GM23338 (cell line): ENCODE measurements at regions not wholly inside any gene's neighbourhood (a gene's known extent, or its start where the extent isn't known, plus 50 kb on each side); places are given as distances from the start of the nearest gene placed in this dataset.

Experiments used
- ATAC-seq: fragments of 200-7000 bp; cut with Tn5 transposase; 3 replicates; pipeline ENCODE4 v1.9.1; 2020
- DNase-seq: peaks from one replicate; pipeline ENCODE4 v3.0.0-alpha.2; 2015; ENCODE audit warnings: low spot score
- H2AFZ ChIP-seq: fragments of 200-600 bp; sonication (generic); 2 replicates; pipeline ENCODE4 v1.8.0; 2016; ENCODE audit warnings: antibody characterized with exemption, mild to moderate bottlenecking, moderate library complexity
- H3F3A ChIP-seq: fragments of 200-600 bp; sonication (generic); replicated peaks from 2 replicates; pipeline ENCODE4 v1.8.0; 2017; ENCODE audit warnings: antibody characterized with exemption, mixed run types, low read depth
- H3K27ac ChIP-seq: fragments of 200-600 bp; sonication (generic); 2 replicates; pipeline ENCODE4 v1.6.1; 2016; ENCODE audit warnings: low read depth
- H3K27me3 ChIP-seq: fragments of 200-600 bp; sonication (generic); 2 replicates; pipeline ENCODE4 v1.8.0; 2016; ENCODE audit warnings: mild to moderate bottlenecking, mixed run types, moderate library complexity; ENCODE audit not compliant: insufficient read depth
- H3K36me3 ChIP-seq: fragments of 200-600 bp; sonication (generic); 2 replicates; pipeline ENCODE4 v1.8.0; 2016; ENCODE audit warnings: mild to moderate bottlenecking; ENCODE audit not compliant: insufficient read depth
- H3K4me1 ChIP-seq: fragments of 200-600 bp; sonication (generic); 2 replicates; pipeline ENCODE4 v1.8.0; 2016; ENCODE audit warnings: mild to moderate bottlenecking, moderate library complexity; ENCODE audit not compliant: insufficient read depth
- H3K4me2 ChIP-seq: fragments of 200-600 bp; sonication (generic); 2 replicates; pipeline ENCODE4 v1.7.1; 2017; ENCODE audit warnings: mixed run types
- H3K4me3 ChIP-seq: fragments of 200-600 bp; sonication (generic); 2 replicates; pipeline ENCODE4 v1.6.1; 2016; ENCODE audit warnings: mixed run types
- H3K79me2 ChIP-seq: fragments of 200-600 bp; sonication (generic); replicated peaks from 2 replicates; pipeline ENCODE4 v1.8.0; 2017; ENCODE audit warnings: mild to moderate bottlenecking; ENCODE audit not compliant: insufficient read depth
- H3K9me2 ChIP-seq: fragments of 200-600 bp; sonication (generic); 2 replicates; pipeline ENCODE4 v1.8.0; 2017; ENCODE audit not compliant: insufficient read depth
- H4K20me1 ChIP-seq: fragments of 200-600 bp; sonication (generic); replicated peaks from 2 replicates; pipeline ENCODE4 v1.8.0; 2017; ENCODE audit warnings: mild to moderate bottlenecking; ENCODE audit not compliant: insufficient read depth
- H3K27ac Mint-ChIP-seq: 2 replicates; pipeline ENCODE4 v1.8.0; 2020; ENCODE audit warnings: inconsistent platforms, mild to moderate bottlenecking, moderate library complexity, mixed read lengths
- H3K27me3 Mint-ChIP-seq: 3 replicates; pipeline ENCODE4 v1.8.0; 2022; ENCODE audit warnings: low read depth, mild to moderate bottlenecking, moderate library complexity, mixed read lengths, inconsistent platforms; ENCODE audit not compliant: insufficient read depth, poor library complexity
- H3K36me3 Mint-ChIP-seq: 3 replicates; pipeline ENCODE4 v1.8.0; 2021; ENCODE audit warnings: low read depth, mild to moderate bottlenecking, inconsistent platforms, moderate library complexity, mixed read lengths
- H3K4me1 Mint-ChIP-seq: 3 replicates; pipeline ENCODE4 v1.8.0; 2020; ENCODE audit warnings: mild to moderate bottlenecking, inconsistent platforms, mixed read lengths
- H3K4me3 Mint-ChIP-seq: 3 replicates; pipeline ENCODE4 v1.8.0; 2021; ENCODE audit warnings: moderate library complexity, mild to moderate bottlenecking, inconsistent platforms, mixed read lengths
- H3K9me3 Mint-ChIP-seq: 3 replicates; pipeline ENCODE4 v1.8.0; 2020; ENCODE audit warnings: moderate library complexity, mild to moderate bottlenecking, inconsistent platforms, mixed read lengths
- CREB1 ChIP-seq: fragments of 250-450 bp; sonication (Bioruptor Pico); IDR thresholded peaks from 2 replicates; pipeline ENCODE4 v1.5.0; 2020; ENCODE audit warnings: low read depth, mild to moderate bottlenecking, moderate library complexity
- JUNB ChIP-seq: IDR thresholded peaks from one replicate; pipeline ENCODE4 v1.6.1; 2016; ENCODE audit warnings: antibody characterized with exemption; ENCODE audit not compliant: unreplicated experiment
- POLR2AphosphoS5 ChIP-seq: IDR thresholded peaks from 2 replicates; pipeline ENCODE4 v1.6.1; 2016; ENCODE audit warnings: antibody characterized with exemption, low read depth
- ZNF331 ChIP-seq: fragments of 250-450 bp; sonication (Bioruptor Pico); IDR thresholded peaks from 2 replicates; pipeline ENCODE4 v1.5.0; 2020; ENCODE audit warnings: low read depth, mild to moderate bottlenecking, moderate library complexity
- TF ChIP-seq, protein P1 (sequence below): fragments of 250-450 bp; sonication (Bioruptor Pico); IDR thresholded peaks from 2 replicates; pipeline ENCODE4 v1.5.0; 2020; ENCODE audit warnings: mild to moderate bottlenecking, moderate library complexity

DNA sequence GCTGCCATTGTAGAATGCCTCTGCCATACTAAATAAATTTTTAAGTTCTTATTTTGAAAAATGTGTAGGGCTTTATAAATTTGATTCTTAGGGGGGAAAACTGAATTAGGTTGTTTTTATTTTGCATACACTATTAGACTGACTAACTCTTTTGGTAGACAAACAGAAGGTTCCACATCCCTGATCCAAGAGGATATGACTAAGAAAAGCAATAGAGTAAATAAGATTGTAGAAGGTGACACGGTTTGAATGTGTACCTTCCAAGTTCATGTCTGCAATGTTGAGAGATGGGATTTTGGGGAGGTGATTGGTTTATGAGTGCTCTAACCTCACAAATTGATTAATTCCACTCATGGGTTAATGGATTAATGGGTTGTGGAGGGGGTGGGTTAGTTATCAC is 127.9 kb downstream of the GLUL start:
- H3K27me3 Mint-ChIP-seq = no peaks in the 10 kb centered on the region
- ATAC-seq = no peak

More for the DNA sequence above, 127.9 kb downstream of the GLUL start:
- Mint-ChIP-seq H3K36me3 (no peaks in the 10 kb centered on the region), H3K4me1 (0 out of 3 replicates have a peak, but pooled peaks cover 5% of the 10 kb centered on the region), H3K9me3 (no peaks in the 10 kb centered on the region), H3K27ac (no peak overlapping the region), H3K4me3 (no peak overlapping the region)
- no peak overlapping the region for H2AFZ ChIP-seq
- H4K20me1 ChIP-seq = no peaks in the 10 kb centered on the region
- no peaks in the 10 kb centered on the region for H3K36me3 ChIP-seq
- no peaks in the 10 kb centered on the region for H3K9me2 ChIP-seq
- no peak overlapping the region for H3K4me2 ChIP-seq
- no peaks in the 10 kb centered on the region for H3K79me2 ChIP-seq
- DNase-seq = no peak
- no peak overlapping the region for H3K4me3 ChIP-seq
- H3K4me1 ChIP-seq = no peaks in the 10 kb centered on the region
- H3K27ac ChIP-seq = no peak overlapping the region
- no peaks in the 10 kb centered on the region for H3F3A ChIP-seq
- TF ChIP-seq CREB1 (CRISPR knock-in tag) (no peak), POLR2AphosphoS5 (no peak), ZNF331 (CRISPR knock-in tag) (no peak), JUNB (no peak)
- TF ChIP-seq, protein P1, sequence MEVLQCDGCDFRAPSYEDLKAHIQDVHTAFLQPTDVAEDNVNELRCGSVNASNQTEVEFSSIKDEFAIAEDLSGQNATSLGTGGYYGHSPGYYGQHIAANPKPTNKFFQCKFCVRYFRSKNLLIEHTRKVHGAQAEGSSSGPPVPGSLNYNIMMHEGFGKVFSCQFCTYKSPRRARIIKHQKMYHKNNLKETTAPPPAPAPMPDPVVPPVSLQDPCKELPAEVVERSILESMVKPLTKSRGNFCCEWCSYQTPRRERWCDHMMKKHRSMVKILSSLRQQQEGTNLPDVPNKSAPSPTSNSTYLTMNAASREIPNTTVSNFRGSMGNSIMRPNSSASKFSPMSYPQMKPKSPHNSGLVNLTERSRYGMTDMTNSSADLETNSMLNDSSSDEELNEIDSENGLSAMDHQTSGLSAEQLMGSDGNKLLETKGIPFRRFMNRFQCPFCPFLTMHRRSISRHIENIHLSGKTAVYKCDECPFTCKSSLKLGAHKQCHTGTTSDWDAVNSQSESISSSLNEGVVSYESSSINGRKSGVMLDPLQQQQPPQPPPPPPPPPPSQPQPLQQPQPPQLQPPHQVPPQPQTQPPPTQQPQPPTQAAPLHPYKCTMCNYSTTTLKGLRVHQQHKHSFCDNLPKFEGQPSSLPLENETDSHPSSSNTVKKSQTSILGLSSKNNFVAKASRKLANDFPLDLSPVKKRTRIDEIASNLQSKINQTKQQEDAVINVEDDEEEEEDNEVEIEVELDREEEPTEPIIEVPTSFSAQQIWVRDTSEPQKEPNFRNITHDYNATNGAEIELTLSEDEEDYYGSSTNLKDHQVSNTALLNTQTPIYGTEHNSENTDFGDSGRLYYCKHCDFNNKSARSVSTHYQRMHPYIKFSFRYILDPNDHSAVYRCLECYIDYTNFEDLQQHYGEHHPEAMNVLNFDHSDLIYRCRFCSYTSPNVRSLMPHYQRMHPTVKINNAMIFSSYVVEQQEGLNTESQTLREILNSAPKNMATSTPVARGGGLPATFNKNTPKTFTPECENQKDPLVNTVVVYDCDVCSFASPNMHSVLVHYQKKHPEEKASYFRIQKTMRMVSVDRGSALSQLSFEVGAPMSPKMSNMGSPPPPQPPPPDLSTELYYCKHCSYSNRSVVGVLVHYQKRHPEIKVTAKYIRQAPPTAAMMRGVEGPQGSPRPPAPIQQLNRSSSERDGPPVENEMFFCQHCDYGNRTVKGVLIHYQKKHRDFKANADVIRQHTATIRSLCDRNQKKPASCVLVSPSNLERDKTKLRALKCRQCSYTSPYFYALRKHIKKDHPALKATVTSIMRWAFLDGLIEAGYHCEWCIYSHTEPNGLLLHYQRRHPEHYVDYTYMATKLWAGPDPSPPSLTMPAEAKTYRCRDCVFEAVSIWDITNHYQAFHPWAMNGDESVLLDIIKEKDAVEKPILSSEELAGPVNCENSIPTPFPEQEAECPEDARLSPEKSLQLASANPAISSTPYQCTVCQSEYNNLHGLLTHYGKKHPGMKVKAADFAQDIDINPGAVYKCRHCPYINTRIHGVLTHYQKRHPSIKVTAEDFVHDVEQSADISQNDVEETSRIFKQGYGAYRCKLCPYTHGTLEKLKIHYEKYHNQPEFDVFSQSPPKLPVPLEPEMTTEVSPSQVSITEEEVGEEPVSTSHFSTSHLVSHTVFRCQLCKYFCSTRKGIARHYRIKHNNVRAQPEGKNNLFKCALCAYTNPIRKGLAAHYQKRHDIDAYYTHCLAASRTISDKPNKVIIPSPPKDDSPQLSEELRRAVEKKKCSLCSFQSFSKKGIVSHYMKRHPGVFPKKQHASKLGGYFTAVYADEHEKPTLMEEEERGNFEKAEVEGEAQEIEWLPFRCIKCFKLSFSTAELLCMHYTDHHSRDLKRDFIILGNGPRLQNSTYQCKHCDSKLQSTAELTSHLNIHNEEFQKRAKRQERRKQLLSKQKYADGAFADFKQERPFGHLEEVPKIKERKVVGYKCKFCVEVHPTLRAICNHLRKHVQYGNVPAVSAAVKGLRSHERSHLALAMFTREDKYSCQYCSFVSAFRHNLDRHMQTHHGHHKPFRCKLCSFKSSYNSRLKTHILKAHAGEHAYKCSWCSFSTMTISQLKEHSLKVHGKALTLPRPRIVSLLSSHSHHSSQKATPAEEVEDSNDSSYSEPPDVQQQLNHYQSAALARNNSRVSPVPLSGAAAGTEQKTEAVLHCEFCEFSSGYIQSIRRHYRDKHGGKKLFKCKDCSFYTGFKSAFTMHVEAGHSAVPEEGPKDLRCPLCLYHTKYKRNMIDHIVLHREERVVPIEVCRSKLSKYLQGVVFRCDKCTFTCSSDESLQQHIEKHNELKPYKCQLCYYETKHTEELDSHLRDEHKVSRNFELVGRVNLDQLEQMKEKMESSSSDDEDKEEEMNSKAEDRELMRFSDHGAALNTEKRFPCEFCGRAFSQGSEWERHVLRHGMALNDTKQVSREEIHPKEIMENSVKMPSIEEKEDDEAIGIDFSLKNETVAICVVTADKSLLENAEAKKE = no peak
- H3K27me3 ChIP-seq = no peaks in the 10 kb centered on the region
